Keratinocyte (primary cell): ENCODE measurements at regions not wholly inside any gene's neighbourhood (a gene's known extent, or its start where the extent isn't known, plus 50 kb on each side); places are given as distances from the start of the nearest gene placed in this dataset.

ENCODE experiments used
- CTCF ChIP-seq, 3 experiments: IDR thresholded peaks in 1 of 3; conservative IDR thresholded peaks in 1 of 3; optimal IDR thresholded peaks in 1 of 3; 2 replicates in 2 of 3; 3 replicates in 1 of 3; pipeline versions ENCODE3 to v1.5.1; 2011; ENCODE audit warnings: low read length in 3 of 3, mild to moderate bottlenecking in 3 of 3, moderate library complexity in 2 of 3, control low read depth in 1 of 3, inconsistent platforms in 1 of 3; ENCODE audit not compliant: insufficient read depth in 2 of 3; ENCODE audit errors: extremely low read depth in 1 of 3
- EZH2 ChIP-seq: IDR thresholded peaks from one replicate; pipeline ENCODE4 v1.6.1; 2012; ENCODE audit warnings: inconsistent platforms, mild to moderate bottlenecking, low read length, moderate library complexity

- no peak for TF ChIP-seq CTCF (optimal IDR thresholded peaks at IDR 0.05 in 1 of 3, IDR thresholded peaks at IDR 0.05 in 1 of 3, conservative IDR thresholded peaks at IDR 0.05 in 1 of 3; ENCODE audit: extremely low read depth in 1 of 3, insufficient read depth in 2 of 3, low read length in 3 of 3)
- no peak for TF ChIP-seq EZH2
Measured at GRCh38 chr6:103255132-103255531, 1604.6 kb downstream of the HACE1 start.
